CD4-positive, CD25-positive, alpha-beta regulatory T cell (primary cell): ENCODE measurements at regions not wholly inside any gene's neighbourhood (a gene's known extent, or its start where the extent isn't known, plus 50 kb on each side); places are given as distances from the start of the nearest gene placed in this dataset.

Source experiments
- ATAC-seq, 2 donors: fragments of 150-1000 bp; cut with Tn5 transposase; one replicate each; pipeline ENCODE4 v1.10.0; 2021; ENCODE audit warnings: low read depth in 2 of 2, moderate number of reproducible peaks in 2 of 2, moderate library complexity in 1 of 2
- DNase-seq, 3 donors: peaks; one replicate each; pipeline versions ENCODE4 v3.0.0 to v3.0.0-alpha.2; 2012 to 2022; ENCODE audit warnings: mixed read lengths in 1 of 3
- H3K27ac ChIP-seq: one replicate; pipeline ENCODE4 v1.7.0; 2013; ENCODE audit warnings: mild to moderate bottlenecking, low read length; ENCODE audit not compliant: insufficient read depth, poor library complexity, severe bottlenecking
- H3K27me3 ChIP-seq: one replicate; pipeline ENCODE4 v1.7.0; 2013; ENCODE audit warnings: low read length; ENCODE audit not compliant: control insufficient read depth, insufficient read depth
- H3K36me3 ChIP-seq: one replicate; pipeline ENCODE4 v1.7.0; 2013; ENCODE audit warnings: mild to moderate bottlenecking, low read length, moderate library complexity; ENCODE audit not compliant: control insufficient read depth, insufficient read depth
- H3K4me1 ChIP-seq: 2 replicates; pipeline ENCODE4 v1.7.0; 2013; ENCODE audit warnings: mild to moderate bottlenecking, low read length; ENCODE audit not compliant: insufficient read depth, control insufficient read depth, poor library complexity, severe bottlenecking
- H3K4me3 ChIP-seq: one replicate; pipeline ENCODE4 v1.7.0; 2013; ENCODE audit warnings: low read depth, mild to moderate bottlenecking, low read length, moderate library complexity
- H3K9me3 ChIP-seq, 2 experiments: 1 replicate in 1 of 2; 2 replicates in 1 of 2; pipeline ENCODE4 v1.7.0; 2013; ENCODE audit warnings: low read length in 2 of 2, mild to moderate bottlenecking in 1 of 2, moderate library complexity in 1 of 2; ENCODE audit not compliant: control insufficient read depth in 2 of 2
- H3K27ac Mint-ChIP-seq, 3 donors: one replicate each; pipeline ENCODE4 v1.8.0; 2020 to 2022; ENCODE audit warnings: mild to moderate bottlenecking in 3 of 3, mixed read lengths in 3 of 3, moderate library complexity in 2 of 3
- H3K27me3 Mint-ChIP-seq: one replicate; pipeline ENCODE4 v1.8.0; 2022; ENCODE audit warnings: mild to moderate bottlenecking, mixed read lengths
- H3K36me3 Mint-ChIP-seq: one replicate; pipeline ENCODE4 v1.8.0; 2020; ENCODE audit warnings: mixed read lengths
- H3K4me1 Mint-ChIP-seq, 4 donors: one replicate each; pipeline ENCODE4 v1.8.0; 2020 to 2022; ENCODE audit warnings: mixed read lengths in 4 of 4, mild to moderate bottlenecking in 1 of 4
- H3K4me3 Mint-ChIP-seq, 4 donors: one replicate each; pipeline ENCODE4 v1.8.0; 2020 to 2022; ENCODE audit warnings: mild to moderate bottlenecking in 4 of 4, mixed read lengths in 4 of 4, moderate library complexity in 3 of 4
- H3K9me3 Mint-ChIP-seq, 7 donors: one replicate each; pipeline ENCODE4 v1.8.0; 2020 to 2022; ENCODE audit warnings: mixed read lengths in 7 of 7, mild to moderate bottlenecking in 3 of 7, moderate library complexity in 2 of 7

GRCh38 chr6:113009682-113010081 is 662.6 kb downstream of the RFPL4B start:
- Mint-ChIP-seq H3K36me3 (no peaks in the 10 kb centered on the region), H3K27me3 (no peaks in the 10 kb centered on the region), H3K4me3 (no peak overlapping the region), H3K9me3 (peaks cover 0 to 6% (median 0%) of the 10 kb centered on the region in 7 donors), H3K4me1 (no peaks in the 10 kb centered on the region), H3K27ac (no peak overlapping the region)
- Histone ChIP-seq H3K4me3 (no peak overlapping the region), H3K4me1 (no peaks in the 10 kb centered on the region), H3K9me3 (no peaks in the 10 kb centered on the region), H3K27ac (no peak overlapping the region), H3K27me3 (no peaks in the 10 kb centered on the region), H3K36me3 (no peaks in the 10 kb centered on the region)
- ATAC-seq (no peak), DNase-seq (no peak)

GRCh38 chr6:113010196-113010989 is 663.3 kb downstream of the RFPL4B start:
- H3K36me3 ChIP-seq, result no peaks in the 10 kb centered on the region
- Mint-ChIP-seq H3K27ac (no peak overlapping the region), H3K4me3 (no peak overlapping the region), H3K36me3 (no peaks in the 10 kb centered on the region), H3K9me3 (peaks cover 0 to 5% (median 0%) of the 10 kb centered on the region in 7 donors), H3K4me1 (no peaks in the 10 kb centered on the region), H3K27me3 (no peaks in the 10 kb centered on the region)
- H3K4me1 ChIP-seq, result no peaks in the 10 kb centered on the region
- H3K4me3 ChIP-seq, result no peak overlapping the region
- no peaks in the 10 kb centered on the region for H3K27me3 ChIP-seq
- ATAC-seq, result no peak
- DNase-seq, result no peak
- H3K9me3 ChIP-seq, result no peaks in the 10 kb centered on the region
- H3K27ac ChIP-seq, result no peak overlapping the region

GRCh38 chr6:113011389-113011788 is 664.3 kb downstream of the RFPL4B start:
- ATAC-seq, result no peak
- H3K4me1 Mint-ChIP-seq, result no peaks in the 10 kb centered on the region

DNA sequence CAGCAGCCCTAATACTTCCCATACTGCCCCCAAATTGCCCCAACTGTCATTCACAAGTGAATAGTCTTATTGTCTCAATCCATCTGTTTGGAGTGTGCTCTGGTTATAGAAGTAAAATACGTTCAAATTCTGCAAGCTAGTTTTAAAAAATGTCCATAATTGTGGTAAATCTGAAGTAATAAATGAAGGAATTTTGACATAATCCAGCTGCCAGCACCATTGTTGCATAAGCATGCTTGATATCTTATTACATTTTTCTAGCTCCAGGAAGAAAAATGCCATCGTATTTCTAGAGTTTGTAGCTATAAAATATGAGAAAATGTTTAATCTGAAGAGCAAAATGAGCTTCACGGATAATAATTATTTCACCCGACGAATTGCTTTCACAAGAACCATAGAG is 664.7 kb downstream of the RFPL4B start:
- H3K4me3 Mint-ChIP-seq, result no peak overlapping the region
- H3K36me3 Mint-ChIP-seq, result no peaks in the 10 kb centered on the region
- Histone ChIP-seq H3K4me1 (no peaks in the 10 kb centered on the region), H3K27ac (no peak overlapping the region), H3K4me3 (no peak overlapping the region), H3K9me3 (no peaks in the 10 kb centered on the region), H3K27me3 (no peaks in the 10 kb centered on the region), H3K36me3 (no peaks in the 10 kb centered on the region)
- H3K27me3 Mint-ChIP-seq, result no peaks in the 10 kb centered on the region
- ATAC-seq (no peak), DNase-seq (no peak)
- H3K4me1 Mint-ChIP-seq, result no peaks in the 10 kb centered on the region
- no peak overlapping the region for H3K27ac Mint-ChIP-seq
- H3K9me3 Mint-ChIP-seq, result peaks cover 0 to 5% (median 0%) of the 10 kb centered on the region in 7 donors

More at GRCh38 chr6:113011389-113011788, 664.3 kb downstream of the RFPL4B start:
- Histone ChIP-seq H3K27ac (no peak overlapping the region), H3K27me3 (no peaks in the 10 kb centered on the region), H3K4me1 (no peaks in the 10 kb centered on the region), H3K4me3 (no peak overlapping the region), H3K36me3 (no peaks in the 10 kb centered on the region), H3K9me3 (no peaks in the 10 kb centered on the region)
- Mint-ChIP-seq H3K4me3 (no peak overlapping the region), H3K9me3 (peaks cover 0 to 5% (median 0%) of the 10 kb centered on the region in 7 donors), H3K27me3 (no peaks in the 10 kb centered on the region), H3K36me3 (no peaks in the 10 kb centered on the region), H3K27ac (no peak overlapping the region)
- no peak for DNase-seq

DNA sequence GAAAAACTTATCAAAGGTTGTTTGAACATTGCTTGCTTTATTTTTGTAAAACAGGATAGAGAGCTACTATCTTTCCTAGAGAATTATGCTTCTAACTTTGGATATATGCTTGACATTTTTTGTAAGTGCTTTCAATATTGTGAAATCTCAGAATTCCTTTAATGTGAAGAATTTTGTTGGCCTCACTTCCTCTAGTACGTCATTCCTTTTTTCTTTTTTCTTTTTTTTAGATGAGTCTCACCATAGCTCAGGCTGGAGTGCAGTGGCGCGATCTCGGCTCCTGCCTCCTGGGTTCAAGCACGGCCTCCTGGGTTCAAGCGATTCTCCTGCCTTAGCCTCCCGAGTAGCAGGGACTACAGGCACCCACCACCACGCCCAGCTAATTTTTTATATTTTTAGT is 668.1 kb downstream of the RFPL4B start:
- Histone ChIP-seq H3K27ac (no peak overlapping the region), H3K9me3 (no peaks in the 10 kb centered on the region), H3K27me3 (no peaks in the 10 kb centered on the region), H3K4me1 (no peaks in the 10 kb centered on the region), H3K4me3 (no peak overlapping the region), H3K36me3 (no peaks in the 10 kb centered on the region)
- no peak overlapping the region for H3K27ac Mint-ChIP-seq
- H3K4me1 Mint-ChIP-seq, result peaks cover 0 to 4% (median 0%) of the 10 kb centered on the region in 4 donors
- DNase-seq, result no peak
- peaks cover 4% of the 10 kb centered on the region for H3K27me3 Mint-ChIP-seq
- ATAC-seq, result no peak
- H3K4me3 Mint-ChIP-seq, result no peak overlapping the region
- peaks cover 0 to 4% (median 2%) of the 10 kb centered on the region in 7 donors for H3K9me3 Mint-ChIP-seq
- no peaks in the 10 kb centered on the region for H3K36me3 Mint-ChIP-seq

GRCh38 chr6:113017353-113017752 is 670.2 kb downstream of the RFPL4B start:
- H3K36me3 ChIP-seq, result no peaks in the 10 kb centered on the region
- Mint-ChIP-seq H3K36me3 (no peaks in the 10 kb centered on the region), H3K27ac (no peak overlapping the region), H3K4me1 (peaks cover 0 to 4% (median 0%) of the 10 kb centered on the region in 4 donors), H3K4me3 (no peak overlapping the region), H3K9me3 (peaks cover 0 to 4% (median 2%) of the 10 kb centered on the region in 7 donors), H3K27me3 (peaks cover 4% of the 10 kb centered on the region)
- H3K27ac ChIP-seq, result no peak overlapping the region
- H3K9me3 ChIP-seq, result no peaks in the 10 kb centered on the region
- no peaks in the 10 kb centered on the region for H3K4me1 ChIP-seq
- no peak overlapping the region for H3K4me3 ChIP-seq
- H3K27me3 ChIP-seq, result no peaks in the 10 kb centered on the region
- no peak for ATAC-seq
- DNase-seq, result no peak

DNA sequence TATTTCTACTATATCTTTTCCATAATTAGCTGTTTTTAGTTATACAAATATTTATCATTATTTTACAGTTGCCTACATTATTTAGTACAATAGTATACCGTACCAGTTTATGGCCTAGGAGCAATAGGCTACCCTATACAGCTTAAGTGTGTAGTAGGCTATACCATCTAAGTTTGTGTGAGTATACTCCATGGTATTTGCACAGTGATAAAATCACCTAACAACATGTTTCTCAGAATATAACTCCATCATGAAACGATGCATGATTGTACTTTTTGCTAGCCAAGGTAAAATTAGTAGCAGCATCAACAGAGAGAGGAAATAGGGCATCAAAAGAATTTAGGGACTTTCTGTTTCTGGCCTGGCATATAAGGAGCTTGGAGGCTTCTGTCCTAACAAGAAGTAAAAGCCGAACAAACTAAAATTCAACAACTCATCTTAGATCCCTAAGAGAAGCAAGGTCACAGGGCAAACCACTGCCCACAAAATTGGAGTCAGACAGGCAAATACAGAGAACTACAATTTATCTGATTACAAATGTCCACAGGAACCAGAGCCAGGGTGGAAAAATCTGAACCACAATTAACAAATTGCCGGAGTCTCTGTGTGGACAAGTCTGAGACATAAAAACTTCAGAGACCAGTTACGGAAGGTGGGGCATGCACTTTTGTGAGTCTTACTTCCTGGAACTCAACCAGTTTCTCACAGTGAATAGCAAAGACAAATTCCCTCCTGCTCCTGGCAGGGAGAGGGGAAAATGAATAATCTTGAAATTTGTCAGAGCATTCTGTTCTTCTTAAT is 671.4 kb downstream of the RFPL4B start:
- DNase-seq, result no peak
- no peak overlapping the region for H3K4me3 Mint-ChIP-seq
- H3K27me3 ChIP-seq, result no peaks in the 10 kb centered on the region
- H3K36me3 ChIP-seq, result no peaks in the 10 kb centered on the region
- peaks cover 0 to 4% (median 0%) of the 10 kb centered on the region in 4 donors for H3K4me1 Mint-ChIP-seq
- no peak for ATAC-seq
- H3K9me3 Mint-ChIP-seq, result peaks cover 0 to 4% (median 3%) of the 10 kb centered on the region in 7 donors
- no peaks in the 10 kb centered on the region for H3K4me1 ChIP-seq
- peaks cover 4% of the 10 kb centered on the region for H3K27me3 Mint-ChIP-seq
- H3K27ac Mint-ChIP-seq, result no peak overlapping the region
- no peak overlapping the region for H3K27ac ChIP-seq
- H3K9me3 ChIP-seq, result no peaks in the 10 kb centered on the region
- no peaks in the 10 kb centered on the region for H3K36me3 Mint-ChIP-seq
- H3K4me3 ChIP-seq, result no peak overlapping the region
